CD4-positive, alpha-beta T cell (primary cell): ENCODE measurements at regions not wholly inside any gene's neighbourhood (a gene's known extent, or its start where the extent isn't known, plus 50 kb on each side); places are given as distances from the start of the nearest gene placed in this dataset.
"Not testable (repeated sequence)": the region's sequence is repeated elsewhere in the genome, so short reads cannot be mapped to it uniquely, and the experiment has no call there.

Experiments
- ATAC-seq: fragments of 200-7000 bp; cut with Tn5 transposase; one replicate; pipeline ENCODE4 v1.10.0; 2022; ENCODE audit warnings: mild to moderate bottlenecking; ENCODE audit not compliant: poor library complexity
- CTCF ChIA-PET: fragments of 350-600 bp; sonication (Branson Sonifier 250); formaldehyde crosslinking; loops from one replicate; lab custom pipeline; 2021; ENCODE audit warnings: antibody characterized with exemption, inconsistent platforms; lab: Charles Lee
- POLR2A ChIA-PET: fragments of 350-600 bp; sonication (Branson Sonifier 250); formaldehyde crosslinking; loops from one replicate; lab custom pipeline; 2021; ENCODE audit warnings: antibody characterized with exemption, inconsistent platforms; lab: Charles Lee
- DNase-seq, 14 experiments: peaks; one replicate each; pipeline ENCODE4 v3.0.0-alpha.2; 2013 to 2020; ENCODE audit warnings: mixed read lengths in 2 of 14
- H3K27ac ChIP-seq, 2 donors: one replicate each; pipeline versions ENCODE4 v1.5.1 to v1.7.0; 2013; ENCODE audit warnings: low read length in 2 of 2, low read depth in 1 of 2, mild to moderate bottlenecking in 1 of 2
- H3K27me3 ChIP-seq, 2 experiments: 1 replicate in 1 of 2; 2 replicates in 1 of 2; pipeline versions ENCODE4 v1.6.1 to v1.7.0; 2013; ENCODE audit warnings: low read length in 2 of 2, control low read depth in 1 of 2, mild to moderate bottlenecking in 1 of 2, moderate library complexity in 1 of 2; ENCODE audit not compliant: insufficient read depth in 2 of 2, control insufficient read depth in 1 of 2
- H3K36me3 ChIP-seq: one replicate; pipeline ENCODE4 v1.6.1; 2013; ENCODE audit warnings: low read length, control low read depth; ENCODE audit not compliant: insufficient read depth
- H3K4me1 ChIP-seq: one replicate; pipeline ENCODE4 v1.6.1; 2013; ENCODE audit warnings: low read length, control low read depth; ENCODE audit not compliant: insufficient read depth
- H3K4me3 ChIP-seq: one replicate; pipeline ENCODE4 v1.5.1; 2013; ENCODE audit warnings: mild to moderate bottlenecking, low read length, moderate library complexity
- H3K9me3 ChIP-seq, 2 experiments: 1 replicate in 1 of 2; 2 replicates in 1 of 2; pipeline versions ENCODE4 v1.6.1 to v1.7.0; 2013; ENCODE audit warnings: low read length in 2 of 2, mild to moderate bottlenecking in 2 of 2, control low read depth in 1 of 2, moderate library complexity in 1 of 2; ENCODE audit not compliant: control insufficient read depth in 1 of 2, insufficient read depth in 1 of 2
- H3K27ac Mint-ChIP-seq: one replicate; pipeline ENCODE4 v1.8.0; 2020; ENCODE audit warnings: mixed read lengths
- H3K27me3 Mint-ChIP-seq: one replicate; pipeline ENCODE4 v1.8.0; 2021; ENCODE audit warnings: mixed read lengths
- H3K36me3 Mint-ChIP-seq: one replicate; pipeline ENCODE4 v1.8.0; 2021; ENCODE audit warnings: low read depth, mixed read lengths
- H3K4me1 Mint-ChIP-seq: one replicate; pipeline ENCODE4 v1.8.0; 2021; ENCODE audit warnings: low read depth, mixed read lengths
- H3K4me3 Mint-ChIP-seq: one replicate; pipeline ENCODE4 v1.8.0; 2020; ENCODE audit warnings: mild to moderate bottlenecking, mixed read lengths
- H3K9me3 Mint-ChIP-seq: one replicate; pipeline ENCODE4 v1.8.0; 2020; ENCODE audit warnings: mixed read lengths
- CTCF ChIP-seq: fragments of 200-600 bp; IDR thresholded peaks from one replicate; pipeline ENCODE4 v1.8.0; 2022; ENCODE audit warnings: antibody characterized with exemption, mild to moderate bottlenecking
- intact Hi-C, 2 experiments: fragments of 100-400 bp; cut with DNase I in 1 of 2; cut with micrococcal nuclease in 1 of 2; formaldehyde crosslinking; loops; one replicate each; pipeline versions ENCODE4 v1.15.1 to v1.9.0; 2023 to 2025; cut with DNase I, micrococcal nuclease

- H3K4me1 Mint-ChIP-seq = no peaks in the 10 kb centered on the region
- Histone ChIP-seq H3K27me3 (no peaks in the 10 kb centered on the region), H3K4me3 (no peak overlapping the region), H3K36me3 (no peaks in the 10 kb centered on the region), H3K9me3 (no peaks in the 10 kb centered on the region), H3K27ac (no peak overlapping the region), H3K4me1 (no peaks in the 10 kb centered on the region)
- ChIA-PET POLR2A (no interaction called here), CTCF (no interaction called here)
- no peaks in the 10 kb centered on the region for H3K27me3 Mint-ChIP-seq
- no peak for TF ChIP-seq CTCF
- intact Hi-C loops = no loop called here
- no peaks in the 10 kb centered on the region for H3K36me3 Mint-ChIP-seq
- no peak overlapping the region for H3K4me3 Mint-ChIP-seq
- no peak overlapping the region for H3K27ac Mint-ChIP-seq
- no peak for ATAC-seq
- H3K9me3 Mint-ChIP-seq = no peaks in the 10 kb centered on the region
- no peak for DNase-seq
Measured at GRCh38 chr5:101327816-101328215, 424.7 kb upstream of the ST8SIA4 start.

GRCh38 chr5:101326766-101327165, 423.7 kb upstream of the ST8SIA4 start:
- DNase-seq = no peak
- Mint-ChIP-seq H3K4me3 (no peak overlapping the region), H3K27ac (no peak overlapping the region), H3K36me3 (no peaks in the 10 kb centered on the region), H3K4me1 (no peaks in the 10 kb centered on the region), H3K9me3 (no peaks in the 10 kb centered on the region), H3K27me3 (no peaks in the 10 kb centered on the region)
- no peak for ATAC-seq
- CTCF ChIA-PET = no interaction called here
- intact Hi-C loops = no loop called here
- H3K36me3 ChIP-seq = no peaks in the 10 kb centered on the region
- no peaks in the 10 kb centered on the region for H3K27me3 ChIP-seq
- no peaks in the 10 kb centered on the region for H3K4me1 ChIP-seq
- no peaks in the 10 kb centered on the region for H3K9me3 ChIP-seq
- POLR2A ChIA-PET = no interaction called here
- no peak for TF ChIP-seq CTCF
- H3K27ac ChIP-seq = no peak overlapping the region
- H3K4me3 ChIP-seq = no peak overlapping the region

- H3K4me1 Mint-ChIP-seq, H3K4me1 ChIP-seq, H3K27ac Mint-ChIP-seq, intact Hi-C loops, H3K27ac ChIP-seq, CTCF ChIA-PET, H3K36me3 Mint-ChIP-seq, H3K27me3 ChIP-seq, H3K9me3 Mint-ChIP-seq, H3K36me3 ChIP-seq, H3K9me3 ChIP-seq, POLR2A ChIA-PET, DNase-seq, H3K27me3 Mint-ChIP-seq, ATAC-seq, H3K4me3 Mint-ChIP-seq, H3K4me3 ChIP-seq: not testable (repeated sequence)
Measured at GRCh38 chr5:101316401-101316800, 413.3 kb upstream of the ST8SIA4 start.

DNA sequence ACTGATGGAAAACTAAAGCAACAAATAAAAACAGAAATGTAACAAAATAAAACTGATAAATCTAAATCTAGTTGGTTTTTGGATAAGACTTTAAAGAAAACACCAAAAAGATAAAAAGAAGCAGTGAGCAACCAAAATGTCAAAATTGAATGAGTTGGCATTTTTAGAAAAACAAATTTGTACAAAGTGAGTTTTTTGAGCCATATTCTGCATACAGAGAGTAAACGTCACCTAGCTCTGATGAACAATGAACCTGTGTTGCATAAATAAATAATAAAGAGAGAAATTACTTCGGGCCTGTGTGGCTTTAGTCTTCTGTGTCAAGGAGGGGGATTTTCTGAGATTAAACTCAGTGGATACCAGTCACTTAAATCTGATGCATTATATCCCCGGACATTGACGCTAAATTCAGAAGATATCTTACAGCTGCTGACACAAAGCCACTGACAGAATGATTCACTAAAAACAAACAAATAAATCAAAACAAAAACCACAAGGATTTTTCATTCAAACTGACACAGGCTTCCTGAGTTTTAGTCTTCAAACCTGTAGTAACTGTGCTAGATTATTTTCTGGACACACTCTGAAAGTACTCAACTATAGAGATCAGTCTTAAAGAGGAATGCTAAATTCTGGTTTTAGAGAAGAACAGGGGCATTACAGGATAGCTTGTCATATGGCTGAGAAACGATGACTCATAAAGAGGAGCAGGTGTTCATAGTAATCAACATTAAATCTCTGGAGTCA, 403.5 kb upstream of the ST8SIA4 start:
- H3K4me1 Mint-ChIP-seq = no peaks in the 10 kb centered on the region
- CTCF ChIA-PET = no interaction called here
- ATAC-seq = no peak
- H3K27ac Mint-ChIP-seq = no peak overlapping the region
- DNase-seq = no peak
- no peaks in the 10 kb centered on the region for H3K36me3 ChIP-seq
- no peaks in the 10 kb centered on the region for H3K27me3 ChIP-seq
- no peaks in the 10 kb centered on the region for H3K36me3 Mint-ChIP-seq
- no peaks in the 10 kb centered on the region for H3K9me3 ChIP-seq
- no peaks in the 10 kb centered on the region for H3K27me3 Mint-ChIP-seq
- no peaks in the 10 kb centered on the region for H3K9me3 Mint-ChIP-seq
- H3K27ac ChIP-seq = no peak overlapping the region
- no peaks in the 10 kb centered on the region for H3K4me1 ChIP-seq
- TF ChIP-seq CTCF = no peak
- H3K4me3 ChIP-seq = no peak overlapping the region
- POLR2A ChIA-PET = no interaction called here
- no peak overlapping the region for H3K4me3 Mint-ChIP-seq
- intact Hi-C loops = no loop called here
